K562 (cell line): ENCODE measurements at regions not wholly inside any gene's neighbourhood (a gene's known extent, or its start where the extent isn't known, plus 50 kb on each side); places are given as distances from the start of the nearest gene placed in this dataset.

Source experiments
- EHMT2 ChIP-seq: fragments of 450-650 bp; IDR thresholded peaks from 2 replicates; pipeline ENCODE4 v1.6.1; 2018; ENCODE audit warnings: antibody characterized with exemption
- HNRNPL ChIP-seq: fragments of 200-400 bp; formaldehyde crosslinking; IDR thresholded peaks from 2 replicates; pipeline ENCODE4 v1.6.1; 2017; ENCODE audit warnings: low read depth, mild to moderate bottlenecking, low read length
- KAT7 ChIP-seq: sonication (generic); formaldehyde crosslinking; IDR thresholded peaks from 2 replicates; pipeline ENCODE4 v1.8.0; 2022; ENCODE audit warnings: missing genetic modification reagents, mild to moderate bottlenecking, borderline replicate concordance
- MAFG ChIP-seq: fragments of 450-650 bp; conservative IDR thresholded peaks from 2 replicates; pipeline ENCODE4 v1.6.1; 2016; ENCODE audit warnings: missing genetic modification characterization, missing compliant biosample characterization
- MAFK ChIP-seq: IDR thresholded peaks from 2 replicates; pipeline ENCODE4 v1.6.1; 2011; ENCODE audit warnings: low read length, improper control_type of control experiment
- POLR2A ChIP-seq: fragments of 450-650 bp; conservative IDR thresholded peaks from 2 replicates; pipeline ENCODE4 v1.6.1; 2016
- PTRF ChIP-seq: fragments of 450-650 bp; IDR thresholded peaks from 2 replicates; pipeline ENCODE4 v1.6.1; 2016; ENCODE audit warnings: mild to moderate bottlenecking, missing genetic modification characterization, missing compliant biosample characterization
- STAT6 ChIP-seq: sonication (generic); formaldehyde crosslinking; IDR thresholded peaks from 2 replicates; pipeline ENCODE4 v1.8.1; 2023; ENCODE audit warnings: mild to moderate bottlenecking, missing genetic modification reagents
- TAF7 ChIP-seq: fragments of 450-650 bp; IDR thresholded peaks from 2 replicates; pipeline ENCODE4 v1.6.1; 2016; ENCODE audit warnings: missing genetic modification characterization, missing compliant biosample characterization
- TEAD1 ChIP-seq, 2 experiments: fragments of 450-650 bp in 1 of 2; sonication (generic) in 1 of 2; formaldehyde crosslinking; IDR thresholded peaks; 2 replicates each; pipeline versions ENCODE4 v1.4.0 to v1.8.0; 2020 to 2022; ENCODE audit warnings: mild to moderate bottlenecking in 2 of 2, missing genetic modification reagents in 1 of 2
- TEAD4 ChIP-seq, 2 experiments: sonication (generic) in 1 of 2; formaldehyde crosslinking in 1 of 2; IDR thresholded peaks; 2 replicates each; pipeline versions ENCODE4 v1.6.1 to v1.8.0; 2012 to 2022; ENCODE audit warnings: borderline replicate concordance in 1 of 2, inconsistent platforms in 1 of 2, low read length in 1 of 2, mild to moderate bottlenecking in 1 of 2, missing genetic modification reagents in 1 of 2
- ZNF3 ChIP-seq: fragments of 250-450 bp; sonication (Bioruptor Pico); IDR thresholded peaks from 2 replicates; pipeline ENCODE4 v1.5.0; 2021; ENCODE audit warnings: mild to moderate bottlenecking, moderate library complexity
- ZNF316 ChIP-seq: fragments of 450-650 bp; IDR thresholded peaks from 2 replicates; pipeline ENCODE4 v1.6.1; 2016
- ZNF644 ChIP-seq: fragments of 200-800 bp; sonication (Bioruptor generic); IDR thresholded peaks from 2 replicates; pipeline ENCODE4 v1.6.1; 2016; ENCODE audit warnings: low read depth, missing genetic modification characterization, missing compliant biosample characterization
- ZNF707 ChIP-seq: fragments of 250-450 bp; sonication (Bioruptor Pico); conservative IDR thresholded peaks from 2 replicates; pipeline ENCODE4 v1.8.0; 2022; ENCODE audit warnings: inconsistent platforms, mild to moderate bottlenecking, moderate library complexity
- TF ChIP-seq, protein P1 (sequence below): sonication (generic); formaldehyde crosslinking; IDR thresholded peaks from 2 replicates; pipeline ENCODE4 v1.8.0; 2022; ENCODE audit warnings: mild to moderate bottlenecking, missing genetic modification reagents
- TF ChIP-seq, protein P2 (sequence below): fragments of 450-650 bp; IDR thresholded peaks from 2 replicates; pipeline ENCODE4 v1.6.1; 2018; ENCODE audit not compliant: partially characterized antibody

DNA sequence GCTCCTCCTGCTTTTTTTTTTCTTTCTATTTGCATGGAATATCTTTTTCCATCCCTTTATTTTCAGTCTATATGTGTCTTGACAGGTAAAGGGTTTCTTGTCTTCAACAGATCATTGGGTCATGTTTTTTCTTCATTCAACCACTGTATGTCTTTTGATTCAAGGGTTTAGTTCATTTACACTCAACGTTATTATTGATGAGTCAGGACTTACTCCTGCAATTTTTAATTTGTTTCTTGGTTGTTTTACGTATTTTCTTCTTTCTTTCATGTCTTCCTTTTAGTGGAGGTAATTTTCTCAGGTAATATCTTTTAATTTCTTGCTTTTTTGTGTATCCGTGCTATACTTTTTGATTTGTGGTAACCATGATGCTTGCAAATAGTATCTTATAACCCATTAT lies 429.1 kb upstream of the HTR1E start (continued):
- TF ChIP-seq KAT7 (no peak), HNRNPL (no peak), ZNF707 (CRISPR knock-in tag) (no peak), STAT6 (CRISPR knock-in tag) (no peak), TEAD4 (IDR thresholded peaks at IDR 0.05; ENCODE audit: low read length) (no peak), TEAD4 (CRISPR knock-in tag; IDR thresholded peaks at IDR 0.05; ENCODE audit: borderline replicate concordance) (no peak), TAF7 (tag) (no peak), POLR2A (no peak), ZNF3 (CRISPR knock-in tag) (no peak), EHMT2 (no peak), TEAD1 (CRISPR knock-in tag; IDR thresholded peaks at IDR 0.05) (no peak), MAFG (0 out of 2 replicates have a peak, but pooled peaks have one; percentile 22), ZNF316 (peak; percentile 71), ZNF644 (no peak), MAFK (peak; percentile 24; the same call in 1 of the 2 replicates), PTRF (no peak)
- TF ChIP-seq, protein P1, sequence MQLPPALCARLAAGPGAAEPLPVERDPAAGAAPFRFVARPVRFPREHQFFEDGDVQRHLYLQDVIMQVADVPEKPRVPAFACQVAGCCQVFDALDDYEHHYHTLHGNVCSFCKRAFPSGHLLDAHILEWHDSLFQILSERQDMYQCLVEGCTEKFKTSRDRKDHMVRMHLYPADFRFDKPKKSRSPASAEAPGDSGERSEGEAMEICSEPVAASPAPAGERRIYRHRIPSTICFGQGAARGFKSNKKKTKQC (CRISPR knock-in tag), result no peak
- TF ChIP-seq, protein P2, sequence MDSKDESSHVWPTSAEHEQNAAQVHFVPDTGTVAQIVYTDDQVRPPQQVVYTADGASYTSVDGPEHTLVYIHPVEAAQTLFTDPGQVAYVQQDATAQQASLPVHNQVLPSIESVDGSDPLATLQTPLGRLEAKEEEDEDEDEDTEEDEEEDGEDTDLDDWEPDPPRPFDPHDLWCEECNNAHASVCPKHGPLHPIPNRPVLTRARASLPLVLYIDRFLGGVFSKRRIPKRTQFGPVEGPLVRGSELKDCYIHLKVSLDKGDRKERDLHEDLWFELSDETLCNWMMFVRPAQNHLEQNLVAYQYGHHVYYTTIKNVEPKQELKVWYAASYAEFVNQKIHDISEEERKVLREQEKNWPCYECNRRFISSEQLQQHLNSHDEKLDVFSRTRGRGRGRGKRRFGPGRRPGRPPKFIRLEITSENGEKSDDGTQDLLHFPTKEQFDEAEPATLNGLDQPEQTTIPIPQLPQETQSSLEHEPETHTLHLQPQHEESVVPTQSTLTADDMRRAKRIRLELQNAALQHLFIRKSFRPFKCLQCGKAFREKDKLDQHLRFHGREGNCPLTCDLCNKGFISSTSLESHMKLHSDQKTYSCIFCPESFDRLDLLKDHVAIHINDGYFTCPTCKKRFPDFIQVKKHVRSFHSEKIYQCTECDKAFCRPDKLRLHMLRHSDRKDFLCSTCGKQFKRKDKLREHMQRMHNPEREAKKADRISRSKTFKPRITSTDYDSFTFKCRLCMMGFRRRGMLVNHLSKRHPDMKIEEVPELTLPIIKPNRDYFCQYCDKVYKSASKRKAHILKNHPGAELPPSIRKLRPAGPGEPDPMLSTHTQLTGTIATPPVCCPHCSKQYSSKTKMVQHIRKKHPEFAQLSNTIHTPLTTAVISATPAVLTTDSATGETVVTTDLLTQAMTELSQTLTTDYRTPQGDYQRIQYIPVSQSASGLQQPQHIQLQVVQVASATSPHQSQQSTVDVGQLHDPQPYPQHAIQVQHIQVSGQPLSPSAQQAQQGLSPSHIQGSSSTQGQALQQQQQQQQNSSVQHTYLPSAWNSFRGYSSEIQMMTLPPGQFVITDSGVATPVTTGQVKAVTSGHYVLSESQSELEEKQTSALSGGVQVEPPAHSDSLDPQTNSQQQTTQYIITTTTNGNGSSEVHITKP, result no peak
